GM19023 (cell line): ENCODE measurements at regions not wholly inside any gene's neighbourhood (a gene's known extent, or its start where the extent isn't known, plus 50 kb on each side); places are given as distances from the start of the nearest gene placed in this dataset.
A peak's percentile ranks its signal among the peaks of the same experiment; 100 is the strongest.

Source experiments
- ATAC-seq: cut with Tn5 transposase; IDR thresholded peaks from one replicate; pipeline ENCODE4 v1.9.1; 2021; ENCODE audit warnings: mild to moderate bottlenecking, moderate library complexity; ENCODE audit not compliant: unreplicated experiment

GRCh38 chr5:159385536-159385935 is 55.2 kb upstream of the IL12B start:
- ATAC-seq, result no peak

- ATAC-seq, result no peak
Observed at GRCh38 chr5:159386028-159386711, 55.9 kb upstream of the IL12B start.

- no peak for ATAC-seq
Observed at GRCh38 chr5:159392871-159393270, 62.6 kb upstream of the IL12B start.

- no peak for ATAC-seq
Observed at GRCh38 chr5:159393854-159394274, 63.6 kb upstream of the IL12B start.

- ATAC-seq, result no peak
Observed at GRCh38 chr5:159395202-159395601, 64.9 kb upstream of the IL12B start.

GRCh38 chr5:159398936-159399335 is 68.6 kb upstream of the IL12B start:
- ATAC-seq, result no peak

GRCh38 chr5:159400476-159400875 is 70.2 kb upstream of the IL12B start:
- no peak for ATAC-seq

GRCh38 chr5:159402311-159402710 is 72.0 kb upstream of the IL12B start:
- ATAC-seq, result no peak

GRCh38 chr5:159402856-159403255 is 72.6 kb upstream of the IL12B start:
- ATAC-seq, result no peak

GRCh38 chr5:159403906-159404681 is 73.8 kb upstream of the IL12B start:
- ATAC-seq, result no peak

GRCh38 chr5:159405611-159406031 is 75.3 kb upstream of the IL12B start:
- peak; percentile 71 for ATAC-seq

GRCh38 chr5:159406571-159406970 is 76.3 kb upstream of the IL12B start:
- ATAC-seq, result no peak

- ATAC-seq, result peak; percentile 49
Observed at GRCh38 chr5:159409801-159410200, 79.5 kb upstream of the IL12B start.

- ATAC-seq, result no peak
Observed at GRCh38 chr5:159410480-159410879, 80.2 kb upstream of the IL12B start.

GRCh38 chr5:159411115-159411514 is 80.8 kb upstream of the IL12B start:
- ATAC-seq, result no peak

GRCh38 chr5:159412284-159413046 is 82.2 kb upstream of the IL12B start:
- peak; percentile 45 for ATAC-seq

- no peak for ATAC-seq
Observed at GRCh38 chr5:159414021-159414420, 83.7 kb upstream of the IL12B start.

GRCh38 chr5:159415301-159415937 is 85.1 kb upstream of the IL12B start:
- ATAC-seq, result no peak

- no peak for ATAC-seq
Observed at GRCh38 chr5:159416438-159416837, 86.2 kb upstream of the IL12B start.

- no peak for ATAC-seq
Observed at GRCh38 chr5:159417170-159417569, 86.9 kb upstream of the IL12B start.

GRCh38 chr5:159419576-159419975 is 89.3 kb upstream of the IL12B start:
- ATAC-seq, result no peak
